ENCODE measurements at regions not wholly inside any gene's neighbourhood (a gene's known extent, or its start where the extent isn't known, plus 50 kb on each side); places are given as distances from the start of the nearest gene placed in this dataset.

DNA sequence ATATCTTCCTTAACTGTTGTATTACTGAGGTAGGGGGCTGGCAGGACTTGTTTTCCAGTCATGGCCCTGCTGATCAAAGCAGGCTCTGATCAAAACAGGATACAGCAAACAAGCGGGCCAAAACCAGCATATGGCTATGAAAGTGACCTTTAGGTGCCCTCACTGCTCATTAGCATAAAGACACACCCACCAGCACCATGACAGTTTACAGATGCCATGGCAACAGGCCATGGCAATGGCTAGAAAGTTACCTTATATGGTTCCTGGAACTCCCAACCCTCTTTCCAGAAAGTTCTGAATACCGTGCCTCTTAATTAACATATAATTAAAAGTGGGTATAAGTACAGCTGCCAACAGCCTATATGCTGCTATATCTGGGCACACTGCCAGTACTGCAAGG lies 551.4 kb upstream of the SGCG start:
- Histone ChIP-seq H3K79me2 (ENCODE audit: insufficient read depth, low read length) (no peaks in the 10 kb centered on the region), H3K9me2 (replicated peaks; ENCODE audit: low read depth, low read length) (no peaks in the 10 kb centered on the region), H2AFZ (ENCODE audit: low read length) (no peak overlapping the region), H3K4me2 (ENCODE audit: low read depth, low read length, poor library complexity, severe bottlenecking) (no peak overlapping the region), H3F3A (ENCODE audit: low read depth) (no peaks in the 10 kb centered on the region), H3K9ac (ENCODE audit: low read depth, low read length, poor library complexity, severe bottlenecking) (no peak overlapping the region), H3K36me3 (ENCODE audit: insufficient read depth, low read length) (no peaks in the 10 kb centered on the region), H3K27me3 (ENCODE audit: insufficient read depth, low read length, poor library complexity, severe bottlenecking) (no peaks in the 10 kb centered on the region), H3K9me3 (ENCODE audit: insufficient read depth, low read depth, low read length) (no peaks in the 10 kb centered on the region), H3K4me1 (ENCODE audit: insufficient read depth, low read length, poor library complexity, severe bottlenecking) (no peaks in the 10 kb centered on the region), H3K4me3 (ENCODE audit: low read length, poor library complexity, severe bottlenecking) (no peak overlapping the region), H4K20me1 (ENCODE audit: insufficient read depth, low read length, poor library complexity, severe bottlenecking) (no peaks in the 10 kb centered on the region)
- TF ChIP-seq, protein P1, sequence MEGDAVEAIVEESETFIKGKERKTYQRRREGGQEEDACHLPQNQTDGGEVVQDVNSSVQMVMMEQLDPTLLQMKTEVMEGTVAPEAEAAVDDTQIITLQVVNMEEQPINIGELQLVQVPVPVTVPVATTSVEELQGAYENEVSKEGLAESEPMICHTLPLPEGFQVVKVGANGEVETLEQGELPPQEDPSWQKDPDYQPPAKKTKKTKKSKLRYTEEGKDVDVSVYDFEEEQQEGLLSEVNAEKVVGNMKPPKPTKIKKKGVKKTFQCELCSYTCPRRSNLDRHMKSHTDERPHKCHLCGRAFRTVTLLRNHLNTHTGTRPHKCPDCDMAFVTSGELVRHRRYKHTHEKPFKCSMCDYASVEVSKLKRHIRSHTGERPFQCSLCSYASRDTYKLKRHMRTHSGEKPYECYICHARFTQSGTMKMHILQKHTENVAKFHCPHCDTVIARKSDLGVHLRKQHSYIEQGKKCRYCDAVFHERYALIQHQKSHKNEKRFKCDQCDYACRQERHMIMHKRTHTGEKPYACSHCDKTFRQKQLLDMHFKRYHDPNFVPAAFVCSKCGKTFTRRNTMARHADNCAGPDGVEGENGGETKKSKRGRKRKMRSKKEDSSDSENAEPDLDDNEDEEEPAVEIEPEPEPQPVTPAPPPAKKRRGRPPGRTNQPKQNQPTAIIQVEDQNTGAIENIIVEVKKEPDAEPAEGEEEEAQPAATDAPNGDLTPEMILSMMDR (conservative IDR thresholded peaks at IDR 0.05; ENCODE audit: low read length), result no peak
- TF ChIP-seq EZH2phosphoT487 (IDR thresholded peaks at IDR 0.05; ENCODE audit: borderline replicate concordance), result no peak

DNA sequence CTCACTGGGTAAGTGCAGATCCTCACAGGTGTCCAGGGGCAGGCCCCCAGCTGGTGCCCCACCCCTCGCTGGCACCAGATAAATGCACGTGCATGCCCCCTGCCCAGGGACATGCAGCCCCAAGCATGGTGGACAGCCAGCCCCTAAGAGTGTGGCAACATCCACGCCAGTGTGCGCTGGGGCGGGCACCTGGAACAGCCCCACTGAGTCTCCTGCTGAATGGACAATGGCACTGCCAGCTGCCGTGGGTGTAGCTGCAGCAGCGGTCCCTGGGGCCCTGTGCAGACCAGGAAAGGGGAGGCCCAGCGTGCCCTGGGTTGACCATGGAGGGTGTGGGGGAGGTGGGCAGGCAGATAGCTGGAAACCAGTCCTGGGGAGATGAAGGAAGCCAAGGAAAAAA lies 538.7 kb upstream of the SGCG start:
- no peaks in the 10 kb centered on the region for H3K36me3 ChIP-seq (ENCODE audit: insufficient read depth, low read length)

DNA sequence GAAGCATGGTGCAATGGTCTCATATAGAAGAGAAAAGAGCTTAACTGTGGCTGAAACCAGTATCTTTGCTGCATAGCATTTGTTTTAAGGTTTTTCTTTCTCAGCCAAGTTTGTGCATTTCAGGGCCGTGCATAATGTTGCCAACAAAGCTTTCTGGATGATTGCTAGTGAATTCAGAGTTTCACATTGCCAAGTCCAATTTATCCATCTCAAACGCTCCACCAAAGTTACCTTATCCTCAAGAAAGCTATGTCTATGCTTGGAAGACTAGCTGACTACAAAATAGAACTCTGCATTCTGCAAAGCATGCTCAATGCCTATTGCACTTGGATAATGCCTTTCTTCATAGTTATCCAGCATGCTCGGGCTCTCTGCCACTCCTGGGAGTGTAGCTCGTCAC lies 535.8 kb upstream of the SGCG start:
- Histone ChIP-seq H3K36me3 (ENCODE audit: insufficient read depth, low read length) (no peaks in the 10 kb centered on the region), H3K9me3 (ENCODE audit: insufficient read depth, low read depth, low read length) (peaks cover 7% of the 10 kb centered on the region; the same call in 1 of the 2 replicates), H3K79me2 (ENCODE audit: insufficient read depth, low read length) (no peaks in the 10 kb centered on the region), H3F3A (ENCODE audit: low read depth) (no peaks in the 10 kb centered on the region), H4K20me1 (ENCODE audit: insufficient read depth, low read length, poor library complexity, severe bottlenecking) (no peaks in the 10 kb centered on the region), H3K4me3 (ENCODE audit: low read length, poor library complexity, severe bottlenecking) (no peak overlapping the region), H3K4me1 (ENCODE audit: insufficient read depth, low read length, poor library complexity, severe bottlenecking) (no peaks in the 10 kb centered on the region), H3K9me2 (replicated peaks; ENCODE audit: low read depth, low read length) (no peaks in the 10 kb centered on the region), H3K9ac (ENCODE audit: low read depth, low read length, poor library complexity, severe bottlenecking) (no peak overlapping the region), H3K27me3 (ENCODE audit: insufficient read depth, low read length, poor library complexity, severe bottlenecking) (no peaks in the 10 kb centered on the region), H2AFZ (ENCODE audit: low read length) (no peak overlapping the region), H3K4me2 (ENCODE audit: low read depth, low read length, poor library complexity, severe bottlenecking) (no peak overlapping the region)
- TF ChIP-seq, protein P1 (conservative IDR thresholded peaks at IDR 0.05; ENCODE audit: low read length), result no peak
- no peak for TF ChIP-seq EZH2phosphoT487 (IDR thresholded peaks at IDR 0.05; ENCODE audit: borderline replicate concordance)

More for the DNA sequence above, 538.7 kb upstream of the SGCG start:
- TF ChIP-seq, protein P1 (conservative IDR thresholded peaks at IDR 0.05; ENCODE audit: low read length), result no peak
- no peak for TF ChIP-seq EZH2phosphoT487 (IDR thresholded peaks at IDR 0.05; ENCODE audit: borderline replicate concordance)
- no peaks in the 10 kb centered on the region for H3K27me3 ChIP-seq (ENCODE audit: insufficient read depth, low read length, poor library complexity, severe bottlenecking)
- H3F3A ChIP-seq (ENCODE audit: low read depth), result no peaks in the 10 kb centered on the region
- H3K9me3 ChIP-seq (ENCODE audit: insufficient read depth, low read depth, low read length), result peaks cover 7% of the 10 kb centered on the region; the same call in 1 of the 2 replicates
- H2AFZ ChIP-seq (ENCODE audit: low read length), result no peak overlapping the region
- no peaks in the 10 kb centered on the region for H3K9me2 ChIP-seq (replicated peaks; ENCODE audit: low read depth, low read length)
- no peak overlapping the region for H3K4me3 ChIP-seq (ENCODE audit: low read length, poor library complexity, severe bottlenecking)
- H3K9ac ChIP-seq (ENCODE audit: low read depth, low read length, poor library complexity, severe bottlenecking), result no peak overlapping the region
- no peaks in the 10 kb centered on the region for H4K20me1 ChIP-seq (ENCODE audit: insufficient read depth, low read length, poor library complexity, severe bottlenecking)
- H3K4me2 ChIP-seq (ENCODE audit: low read depth, low read length, poor library complexity, severe bottlenecking), result no peak overlapping the region
- no peaks in the 10 kb centered on the region for H3K79me2 ChIP-seq (ENCODE audit: insufficient read depth, low read length)
- no peaks in the 10 kb centered on the region for H3K4me1 ChIP-seq (ENCODE audit: insufficient read depth, low read length, poor library complexity, severe bottlenecking)
